ENCODE measurements at regions not wholly inside any gene's neighbourhood (a gene's known extent, or its start where the extent isn't known, plus 50 kb on each side); places are given as distances from the start of the nearest gene placed in this dataset.

GRCh38 chr3:189041482-189042090 lies 130.2 kb upstream of the TPRG1 start:
- peak in 2 of 3 experiments; percentile 36 to 48 for DNase-seq (ENCODE audit: low read depth in 2 of 3, low spot score in 2 of 3)

GRCh38 chr3:189042832-189043231 lies 128.9 kb upstream of the TPRG1 start:
- no peak for DNase-seq (ENCODE audit: low read depth in 2 of 3, low spot score in 2 of 3)

GRCh38 chr3:189049458-189050236 lies 122.1 kb upstream of the TPRG1 start:
- DNase-seq (ENCODE audit: low read depth in 2 of 3, low spot score in 2 of 3) = no peak

- no peak for DNase-seq (ENCODE audit: low read depth in 2 of 3, low spot score in 2 of 3)
Observed at GRCh38 chr3:189053322-189053721, 118.4 kb upstream of the TPRG1 start.

GRCh38 chr3:189056646-189057335 lies 115.0 kb upstream of the TPRG1 start:
- DNase-seq (ENCODE audit: low read depth in 2 of 3, low spot score in 2 of 3) = no peak

GRCh38 chr3:189057369-189057768 lies 114.4 kb upstream of the TPRG1 start:
- DNase-seq (ENCODE audit: low read depth in 2 of 3, low spot score in 2 of 3) = no peak

- no peak for DNase-seq (ENCODE audit: low read depth in 2 of 3, low spot score in 2 of 3)
Observed at GRCh38 chr3:189058071-189058470, 113.7 kb upstream of the TPRG1 start.

GRCh38 chr3:189070965-189071364 lies 100.8 kb upstream of the TPRG1 start:
- no peak for DNase-seq (ENCODE audit: low read depth in 2 of 3, low spot score in 2 of 3)

GRCh38 chr3:189071446-189071845 lies 100.3 kb upstream of the TPRG1 start:
- DNase-seq (ENCODE audit: low read depth in 2 of 3, low spot score in 2 of 3) = no peak

- no peak for DNase-seq (ENCODE audit: low read depth in 2 of 3, low spot score in 2 of 3)
Observed at GRCh38 chr3:189076449-189076848, 95.3 kb upstream of the TPRG1 start.

- DNase-seq (ENCODE audit: low read depth in 2 of 3, low spot score in 2 of 3) = no peak
Observed at GRCh38 chr3:189080745-189081144, 91.0 kb upstream of the TPRG1 start.

- DNase-seq (ENCODE audit: low read depth in 2 of 3, low spot score in 2 of 3) = no peak
Observed at GRCh38 chr3:189082666-189083427, 88.9 kb upstream of the TPRG1 start.

- DNase-seq (ENCODE audit: low read depth in 2 of 3, low spot score in 2 of 3) = no peak
Observed at GRCh38 chr3:189084620-189085019, 87.2 kb upstream of the TPRG1 start.

GRCh38 chr3:189092547-189092946 lies 79.2 kb upstream of the TPRG1 start:
- no peak for DNase-seq (ENCODE audit: low read depth in 2 of 3, low spot score in 2 of 3)

- no peak for DNase-seq (ENCODE audit: low read depth in 2 of 3, low spot score in 2 of 3)
Observed at GRCh38 chr3:189094539-189094938, 77.2 kb upstream of the TPRG1 start.

GRCh38 chr3:189096092-189096491 lies 75.7 kb upstream of the TPRG1 start:
- no peak for DNase-seq (ENCODE audit: low read depth in 2 of 3, low spot score in 2 of 3)

GRCh38 chr3:189099031-189099471 lies 72.7 kb upstream of the TPRG1 start:
- DNase-seq (ENCODE audit: low read depth in 2 of 3, low spot score in 2 of 3) = no peak

GRCh38 chr3:189099505-189100290 lies 72.1 kb upstream of the TPRG1 start:
- no peak for DNase-seq (ENCODE audit: low read depth in 2 of 3, low spot score in 2 of 3)

GRCh38 chr3:189100866-189101265 lies 70.9 kb upstream of the TPRG1 start:
- no peak for DNase-seq (ENCODE audit: low read depth in 2 of 3, low spot score in 2 of 3)

GRCh38 chr3:189101594-189101993 lies 70.2 kb upstream of the TPRG1 start:
- no peak for DNase-seq (ENCODE audit: low read depth in 2 of 3, low spot score in 2 of 3)

GRCh38 chr3:189103208-189103607 lies 68.6 kb upstream of the TPRG1 start:
- no peak for DNase-seq (ENCODE audit: low read depth in 2 of 3, low spot score in 2 of 3)

Data from activated CD8-positive, alpha-beta memory T cell treated with anti-CD3 and anti-CD28 coated beads for 48 hours (primary cell).